Psoas muscle (tissue), 7 donors: ENCODE measurements at regions not wholly inside any gene's neighbourhood (a gene's known extent, or its start where the extent isn't known, plus 50 kb on each side); places are given as distances from the start of the nearest gene placed in this dataset.

Experiments used
- ATAC-seq, 4 donors: fragments of 200-7000 bp; cut with Tn5 transposase; one replicate each; pipeline ENCODE4 v1.9.1; 2020; ENCODE audit warnings: moderate library complexity in 3 of 4, mild to moderate bottlenecking in 2 of 4
- DNase-seq, 2 donors: peaks; one replicate each; pipeline ENCODE4 v3.0.0-alpha.2; 2020
- H3K27ac ChIP-seq: fragments of 200-600 bp; one replicate; pipeline ENCODE4 v1.8.0; 2022
- H3K27me3 ChIP-seq, 3 donors: fragments of 200-600 bp in 1 of 3; one replicate each; pipeline versions ENCODE4 v1.6.1 to v1.8.0; 2013 to 2022; ENCODE audit warnings: low read length in 2 of 3, mild to moderate bottlenecking in 2 of 3, moderate library complexity in 1 of 3; ENCODE audit not compliant: insufficient read depth in 3 of 3
- H3K36me3 ChIP-seq, 2 donors: fragments of 200-600 bp in 1 of 2; one replicate each; pipeline versions ENCODE4 v1.6.1 to v1.8.0; 2013 to 2022; ENCODE audit warnings: low read depth in 1 of 2, mild to moderate bottlenecking in 1 of 2, moderate library complexity in 1 of 2; ENCODE audit not compliant: insufficient read depth in 1 of 2
- H3K4me1 ChIP-seq: fragments of 200-600 bp; one replicate; pipeline ENCODE4 v1.8.0; 2022
- H3K4me3 ChIP-seq: fragments of 200-600 bp; one replicate; pipeline ENCODE4 v1.8.0; 2022; ENCODE audit warnings: mild to moderate bottlenecking
- H3K9me3 ChIP-seq: fragments of 200-600 bp; one replicate; pipeline ENCODE4 v1.8.0; 2022
- WGBS, 3 donors: extraction: QIAGEN DNeasy Blood & Tissue Kit; methylation state at CpG; one replicate each; pipeline versions ENCODE4 v1.1.6 to v1.1.7; 2013; 5-methylcytosine and 5-hydroxymethylcytosine counted together
- intact Hi-C, 2 donors: fragments of 100-400 bp; cut with DNase I; formaldehyde crosslinking; loops; one replicate each; pipeline versions ENCODE4 v1.11.0 to v1.14.2; 2022
- TF ChIP-seq, protein P1 (sequence below): fragments of 200-600 bp; IDR thresholded peaks from one replicate; pipeline ENCODE4 v1.8.0; 2022; ENCODE audit warnings: antibody characterized with exemption
- donor health status: healthy with polysubstance abuse.
- donor health status: DM: no; HTN: no; CAD: no; lungs with moderate emphysema.
- donor health status: Bipolar disorder and iron deficiency.
- donor health status: healthy.
- donor health status: DM: yes; HTN: yes; CAD: no.
- donor health status: DM: no; HTN: no; CAD: no.
- donor health status: DM: yes; HTN: yes; CAD: no.

DNA sequence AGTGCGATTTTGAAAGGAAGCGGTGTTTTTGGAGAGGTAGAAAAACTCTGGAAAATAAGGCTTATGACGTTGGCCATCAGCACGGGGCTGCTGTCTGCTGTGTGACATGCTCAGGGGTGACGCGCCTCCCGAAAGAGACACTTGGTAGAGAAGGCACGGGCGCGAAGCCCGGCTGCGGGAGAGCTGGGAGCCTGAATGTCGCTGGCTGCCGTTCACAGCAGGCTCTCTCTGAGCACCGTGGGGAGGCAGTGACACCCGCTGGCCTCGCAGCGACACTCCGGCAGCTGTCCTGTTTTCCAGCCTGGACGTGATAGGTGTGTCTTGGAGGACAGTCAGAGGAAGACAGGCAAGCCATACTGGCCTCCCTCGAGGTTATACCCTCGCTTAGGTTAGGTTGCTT lies 759.1 kb upstream of the RBFOX1 start:
- 15 to 16% (median 16%) methylated on average over 22 of the region's 22 CpGs for WGBS, 3 donors
- no peaks in the 10 kb centered on the region for H3K36me3 ChIP-seq

DNA sequence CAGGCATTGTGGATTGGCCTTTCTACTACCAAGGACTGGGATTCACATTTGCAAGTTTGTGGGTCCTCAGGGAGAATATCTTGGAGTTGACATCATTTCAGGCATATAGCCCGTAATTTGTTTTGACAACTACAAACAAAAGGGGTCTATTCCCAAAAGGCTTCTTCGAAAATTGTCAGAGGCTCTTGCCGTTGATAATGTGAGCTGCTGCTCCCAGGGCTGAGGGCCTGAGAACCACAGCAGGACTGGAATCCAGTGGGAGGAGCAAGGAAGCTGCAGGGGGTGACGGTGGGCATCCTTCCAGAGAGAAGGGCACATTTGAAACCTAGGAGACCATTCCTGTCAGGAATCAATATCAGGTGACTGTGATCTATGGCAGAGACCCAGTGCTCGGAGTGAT lies 761.6 kb upstream of the RBFOX1 start:
- Histone ChIP-seq H3K27ac (no peak overlapping the region), H3K4me1 (no peaks in the 10 kb centered on the region), H3K4me3 (no peak overlapping the region), H3K36me3 (no peaks in the 10 kb centered on the region), H3K9me3 (no peaks in the 10 kb centered on the region), H3K27me3 (no peaks in the 10 kb centered on the region)
- ATAC-seq (no peak), DNase-seq (no peak)
- TF ChIP-seq, protein P1, sequence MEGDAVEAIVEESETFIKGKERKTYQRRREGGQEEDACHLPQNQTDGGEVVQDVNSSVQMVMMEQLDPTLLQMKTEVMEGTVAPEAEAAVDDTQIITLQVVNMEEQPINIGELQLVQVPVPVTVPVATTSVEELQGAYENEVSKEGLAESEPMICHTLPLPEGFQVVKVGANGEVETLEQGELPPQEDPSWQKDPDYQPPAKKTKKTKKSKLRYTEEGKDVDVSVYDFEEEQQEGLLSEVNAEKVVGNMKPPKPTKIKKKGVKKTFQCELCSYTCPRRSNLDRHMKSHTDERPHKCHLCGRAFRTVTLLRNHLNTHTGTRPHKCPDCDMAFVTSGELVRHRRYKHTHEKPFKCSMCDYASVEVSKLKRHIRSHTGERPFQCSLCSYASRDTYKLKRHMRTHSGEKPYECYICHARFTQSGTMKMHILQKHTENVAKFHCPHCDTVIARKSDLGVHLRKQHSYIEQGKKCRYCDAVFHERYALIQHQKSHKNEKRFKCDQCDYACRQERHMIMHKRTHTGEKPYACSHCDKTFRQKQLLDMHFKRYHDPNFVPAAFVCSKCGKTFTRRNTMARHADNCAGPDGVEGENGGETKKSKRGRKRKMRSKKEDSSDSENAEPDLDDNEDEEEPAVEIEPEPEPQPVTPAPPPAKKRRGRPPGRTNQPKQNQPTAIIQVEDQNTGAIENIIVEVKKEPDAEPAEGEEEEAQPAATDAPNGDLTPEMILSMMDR = no peak
- WGBS, 3 donors = 27 to 34% (median 32%) methylated on average over 5 of the region's 5 CpGs
- intact Hi-C loops = no loop called here

More for the DNA sequence above, 759.1 kb upstream of the RBFOX1 start:
- no peaks in the 10 kb centered on the region for H3K27me3 ChIP-seq
- DNase-seq (peak in 1 of 2 donors; percentile 55), ATAC-seq (no peak)
- no peak overlapping the region for H3K4me3 ChIP-seq
- no peaks in the 10 kb centered on the region for H3K9me3 ChIP-seq
- TF ChIP-seq, protein P1 = no peak
- H3K27ac ChIP-seq = no peak overlapping the region
- intact Hi-C loops = no loop called here
- H3K4me1 ChIP-seq = no peaks in the 10 kb centered on the region

DNA sequence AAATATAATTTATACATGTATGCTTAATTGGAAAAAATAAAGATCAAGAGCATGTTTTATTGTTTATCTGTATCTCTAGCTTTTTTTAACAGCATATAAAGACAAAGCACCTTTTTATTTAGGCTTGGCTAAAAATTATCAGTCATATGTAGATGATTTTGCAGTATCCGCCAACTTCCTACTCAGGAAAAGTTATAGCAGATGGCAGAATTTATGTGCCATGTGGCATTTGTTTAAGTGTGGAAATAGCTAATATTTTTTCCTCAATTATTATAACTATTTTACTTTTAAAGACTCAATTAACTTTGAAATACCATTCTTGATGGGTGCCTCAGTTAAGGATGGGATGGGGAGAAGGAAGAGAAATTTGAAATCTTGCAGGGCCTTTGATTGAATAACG lies 762.1 kb upstream of the RBFOX1 start:
- TF ChIP-seq, protein P1 = no peak

DNA sequence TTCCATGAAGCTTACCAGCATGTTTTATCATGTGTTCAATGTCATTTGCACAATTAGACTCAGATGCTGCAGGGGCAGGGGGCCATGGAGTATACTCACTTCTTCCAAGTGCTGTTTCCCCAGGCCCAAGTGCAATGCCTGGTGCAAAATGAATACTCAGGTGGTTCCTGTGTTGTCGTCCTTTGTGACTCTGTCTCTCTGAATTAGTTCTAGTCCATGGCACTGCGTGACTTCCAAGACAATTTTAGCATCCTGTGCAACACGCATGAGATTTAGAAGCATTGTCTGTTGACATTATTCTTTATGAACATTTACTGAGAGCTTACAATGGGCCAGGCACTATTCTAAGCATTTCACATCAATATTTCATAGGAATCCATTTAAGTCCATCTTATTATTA lies 769.7 kb upstream of the RBFOX1 start:
- intact Hi-C loops = no loop called here
- no peaks in the 10 kb centered on the region for H3K9me3 ChIP-seq
- no peaks in the 10 kb centered on the region for H3K4me1 ChIP-seq
- TF ChIP-seq, protein P1 = no peak
- ATAC-seq (no peak), DNase-seq (no peak)
- 75 to 81% (median 80%) methylated on average over 3 of the region's 3 CpGs for WGBS, 3 donors
- H3K27ac ChIP-seq = no peak overlapping the region
- H3K27me3 ChIP-seq = no peaks in the 10 kb centered on the region
- no peaks in the 10 kb centered on the region for H3K36me3 ChIP-seq
- H3K4me3 ChIP-seq = no peak overlapping the region

More for the DNA sequence above, 762.1 kb upstream of the RBFOX1 start:
- no peaks in the 10 kb centered on the region for H3K27me3 ChIP-seq
- intact Hi-C loops = no loop called here
- no peaks in the 10 kb centered on the region for H3K36me3 ChIP-seq
- no peaks in the 10 kb centered on the region for H3K9me3 ChIP-seq
- H3K27ac ChIP-seq = no peak overlapping the region
- H3K4me3 ChIP-seq = no peak overlapping the region
- ATAC-seq (no peak), DNase-seq (no peak)
- no peaks in the 10 kb centered on the region for H3K4me1 ChIP-seq
- WGBS, 3 donors = 77 to 84% (median 83%) methylated on average over 2 of the region's 2 CpGs

DNA sequence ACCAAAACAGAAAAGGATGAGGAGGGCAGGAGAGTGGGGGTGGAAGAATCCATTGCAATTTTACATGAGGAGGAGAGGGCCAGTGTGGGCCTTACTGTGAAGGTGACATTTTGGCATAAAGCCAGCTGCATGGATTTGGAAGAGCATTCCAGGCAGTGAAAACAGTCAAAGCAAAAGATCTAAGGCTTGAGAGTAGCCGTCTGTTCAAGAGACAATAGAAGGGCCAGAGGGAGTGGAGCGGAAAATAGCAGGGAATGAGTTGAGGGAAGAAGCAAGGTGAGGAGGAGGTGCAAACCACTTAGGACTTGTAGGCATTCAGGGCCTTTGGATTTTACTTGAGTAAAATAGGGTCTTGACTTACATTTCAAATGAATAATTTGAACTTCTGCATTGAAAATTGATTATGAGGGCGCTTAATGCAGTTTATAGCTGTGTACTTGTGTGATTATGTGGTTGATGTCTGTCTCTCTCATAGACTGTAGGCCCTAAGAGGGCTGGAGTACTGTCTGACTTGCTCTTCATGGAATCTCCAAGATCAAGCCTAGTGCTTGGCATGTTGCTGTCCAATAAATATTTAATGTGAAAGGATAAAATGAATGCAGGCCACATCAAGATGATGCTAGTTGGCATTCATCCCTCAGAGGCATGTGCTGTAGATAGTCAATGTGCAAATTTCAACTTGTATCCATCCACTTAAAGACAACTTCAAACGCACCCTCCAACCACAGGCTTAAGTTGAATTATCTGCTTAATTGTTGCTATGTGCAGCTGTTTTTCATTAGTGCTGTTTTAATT lies 772.1 kb upstream of the RBFOX1 start:
- no peaks in the 10 kb centered on the region for H3K36me3 ChIP-seq
- TF ChIP-seq, protein P1 = no peak
- intact Hi-C loops = no loop called here
- DNase-seq = no peak
- H3K4me1 ChIP-seq = no peaks in the 10 kb centered on the region
- H3K27ac ChIP-seq = no peak overlapping the region
- ATAC-seq = no peak
- H3K4me3 ChIP-seq = no peak overlapping the region
- WGBS, 3 donors = 55 to 64% (median 55%) methylated on average over 4 of the region's 4 CpGs
- H3K27me3 ChIP-seq = no peaks in the 10 kb centered on the region
- no peaks in the 10 kb centered on the region for H3K9me3 ChIP-seq
